Endothelial cell of umbilical vein (primary cell): ENCODE measurements at regions not wholly inside any gene's neighbourhood (a gene's known extent, or its start where the extent isn't known, plus 50 kb on each side); places are given as distances from the start of the nearest gene placed in this dataset.

Experiments used
- BruUV-seq: library from RNA; stranded (reverse); fragments of 400-500 nt; replicated peaks from 2 replicates; lab custom pipeline; 2021; lab: Mats Ljungman, UMichigan
- CTCF ChIA-PET: fragments of 300-600, 350-600 bp; sonication (Branson Sonifier 250); formaldehyde crosslinking; loops from one replicate; lab custom pipeline; 2021; ENCODE audit warnings: antibody characterized with exemption, inconsistent platforms; lab: Charles Lee
- POLR2A ChIA-PET: fragments of 300-600, 350-600 bp; sonication (Branson Sonifier 250); formaldehyde crosslinking; loops from one replicate; lab custom pipeline; 2021; ENCODE audit warnings: antibody characterized with exemption, inconsistent platforms; lab: Charles Lee
- DNase-seq: peaks from one replicate; pipeline ENCODE4 v3.0.0-alpha.2; 2011; ENCODE audit warnings: low read depth, low spot score
- FAIRE-seq: peaks from 2 replicates; lab custom pipeline; 2011; peaks lifted over from hg19 to GRCh38; lab: Jason Lieb, UNC
- H2AFZ ChIP-seq: 2 replicates; pipeline ENCODE4 v1.6.0; 2012; ENCODE audit warnings: low read depth, low read length, control low read depth, inconsistent platforms
- H3K27ac ChIP-seq: 2 replicates; pipeline ENCODE4 v1.5.1; 2011; ENCODE audit warnings: low read depth, mild to moderate bottlenecking, control low read depth, low read length, moderate library complexity; ENCODE audit not compliant: insufficient read depth
- H3K27me3 ChIP-seq, 2 experiments: 2 replicates each; pipeline versions ENCODE4 v1.6.0 to v1.6.1; 2011; ENCODE audit warnings: low read length in 2 of 2, mixed read lengths in 1 of 2; ENCODE audit not compliant: control insufficient read depth in 2 of 2, insufficient read depth in 2 of 2
- H3K36me3 ChIP-seq, 2 experiments: 2 replicates in 1 of 2; 3 replicates in 1 of 2; pipeline ENCODE4 v1.5.1; 2011; ENCODE audit warnings: low read length in 2 of 2, mild to moderate bottlenecking in 1 of 2, moderate library complexity in 1 of 2; ENCODE audit not compliant: control insufficient read depth in 2 of 2, insufficient read depth in 2 of 2; ENCODE audit errors: extremely low read depth in 1 of 2
- H3K4me1 ChIP-seq: 3 replicates; pipeline ENCODE4 v1.5.1; 2011; ENCODE audit warnings: mild to moderate bottlenecking, low read length; ENCODE audit not compliant: control insufficient read depth, insufficient read depth; ENCODE audit errors: extremely low read depth
- H3K4me2 ChIP-seq: 2 replicates; pipeline ENCODE4 v1.6.1; 2011; ENCODE audit warnings: low read length, control low read depth, mixed read lengths; ENCODE audit not compliant: insufficient read depth
- H3K4me3 ChIP-seq, 3 experiments: fragments of 200-600 bp in 1 of 3; sonication (generic), shearing (Covaris generic) in 1 of 3; replicated peaks in 1 of 3; 2 replicates each; pipeline ENCODE4 v1.5.1; 2011 to 2016; ENCODE audit warnings: control low read depth in 3 of 3, low read length in 3 of 3, mild to moderate bottlenecking in 2 of 3, inconsistent platforms in 1 of 3, low read depth in 1 of 3, moderate library complexity in 1 of 3; ENCODE audit not compliant: insufficient read depth in 1 of 3
- H3K79me2 ChIP-seq: 2 replicates; pipeline ENCODE4 v1.6.0; 2012; ENCODE audit warnings: low read length, inconsistent platforms; ENCODE audit not compliant: control insufficient read depth, insufficient read depth
- H3K9ac ChIP-seq: replicated peaks from 2 replicates; pipeline ENCODE3; 2011; ENCODE audit warnings: low read length, control low read depth; ENCODE audit not compliant: insufficient read depth; ENCODE audit errors: extremely low read depth
- H3K9me1 ChIP-seq: replicated peaks from 3 replicates; pipeline ENCODE4 v1.6.0; 2011; ENCODE audit warnings: mild to moderate bottlenecking, low read length; ENCODE audit not compliant: control insufficient read depth, insufficient read depth; ENCODE audit errors: extremely low read depth
- H3K9me3 ChIP-seq: replicated peaks from 2 replicates; pipeline ENCODE4 v1.5.1; 2012; ENCODE audit warnings: low read length, inconsistent platforms; ENCODE audit not compliant: control insufficient read depth, insufficient read depth
- H4K20me1 ChIP-seq: replicated peaks from 2 replicates; pipeline ENCODE3; 2011; ENCODE audit warnings: mild to moderate bottlenecking, low read length; ENCODE audit not compliant: control insufficient read depth, insufficient read depth; ENCODE audit errors: extremely low read depth
- EZH2 ChIP-seq: IDR thresholded peaks from 2 replicates; pipeline ENCODE4 v1.6.1; 2012; ENCODE audit warnings: borderline replicate concordance, low read depth, mild to moderate bottlenecking, moderate library complexity, low read length, inconsistent platforms; ENCODE audit not compliant: severe bottlenecking
- FOS ChIP-seq: IDR thresholded peaks from 2 replicates; pipeline ENCODE4 v1.6.1; 2011; ENCODE audit warnings: mild to moderate bottlenecking, low read length, moderate library complexity, borderline replicate concordance; ENCODE audit not compliant: insufficient read depth
- GATA2 ChIP-seq: IDR thresholded peaks from 2 replicates; pipeline ENCODE4 v1.7.0; 2011; ENCODE audit warnings: low read depth, mild to moderate bottlenecking, moderate library complexity, mixed read lengths, low read length; ENCODE audit not compliant: insufficient read length, insufficient read depth
- JUN ChIP-seq: IDR thresholded peaks from 2 replicates; pipeline ENCODE4 v1.6.1; 2011; ENCODE audit warnings: borderline replicate concordance, low read depth; ENCODE audit not compliant: insufficient read length, insufficient read depth
- MYC ChIP-seq: IDR thresholded peaks from one replicate; pipeline ENCODE4 v1.6.1; 2011; ENCODE audit warnings: mild to moderate bottlenecking, low read depth, low read length
- POLR2A ChIP-seq: IDR thresholded peaks from 2 replicates; pipeline ENCODE4 v1.6.1; 2012; ENCODE audit warnings: low read depth, mild to moderate bottlenecking, control low read depth, low read length
- POLR2AphosphoS5 ChIP-seq: IDR thresholded peaks from 2 replicates; pipeline ENCODE4 v1.6.1; 2012; ENCODE audit warnings: low read depth, mild to moderate bottlenecking, control low read depth, low read length, moderate library complexity; ENCODE audit not compliant: insufficient read depth
- dilution Hi-C: fragments of 300-500 bp; cut with MboI; formaldehyde crosslinking; loops from one replicate; pipeline ENCODE4 v1.15.0; 2019; ENCODE audit warnings: low sequenced_read_pairs; ENCODE audit not compliant: extremely low pct_ligation_motif_present
- intact Hi-C: fragments of 100-400 bp; cut with micrococcal nuclease; formaldehyde crosslinking; loops from one replicate; pipeline ENCODE4 v1.10.0; 2022
- TF ChIP-seq, protein P1 (sequence below): IDR thresholded peaks from 2 replicates; pipeline ENCODE4 v1.6.1; 2011; ENCODE audit not compliant: insufficient read depth, insufficient read length
- TF ChIP-seq, protein P2 (sequence below), 2 donors: IDR thresholded peaks; 1 replicate in 1 of 2; 2 replicates in 1 of 2; pipeline ENCODE4 v1.5.1; 2011; ENCODE audit warnings: low read length in 2 of 2, mild to moderate bottlenecking in 2 of 2, moderate library complexity in 2 of 2, control low read depth in 1 of 2, inconsistent platforms in 1 of 2, low read depth in 1 of 2; ENCODE audit not compliant: insufficient read depth in 1 of 2; ENCODE audit errors: extremely low read depth in 1 of 2

DNA sequence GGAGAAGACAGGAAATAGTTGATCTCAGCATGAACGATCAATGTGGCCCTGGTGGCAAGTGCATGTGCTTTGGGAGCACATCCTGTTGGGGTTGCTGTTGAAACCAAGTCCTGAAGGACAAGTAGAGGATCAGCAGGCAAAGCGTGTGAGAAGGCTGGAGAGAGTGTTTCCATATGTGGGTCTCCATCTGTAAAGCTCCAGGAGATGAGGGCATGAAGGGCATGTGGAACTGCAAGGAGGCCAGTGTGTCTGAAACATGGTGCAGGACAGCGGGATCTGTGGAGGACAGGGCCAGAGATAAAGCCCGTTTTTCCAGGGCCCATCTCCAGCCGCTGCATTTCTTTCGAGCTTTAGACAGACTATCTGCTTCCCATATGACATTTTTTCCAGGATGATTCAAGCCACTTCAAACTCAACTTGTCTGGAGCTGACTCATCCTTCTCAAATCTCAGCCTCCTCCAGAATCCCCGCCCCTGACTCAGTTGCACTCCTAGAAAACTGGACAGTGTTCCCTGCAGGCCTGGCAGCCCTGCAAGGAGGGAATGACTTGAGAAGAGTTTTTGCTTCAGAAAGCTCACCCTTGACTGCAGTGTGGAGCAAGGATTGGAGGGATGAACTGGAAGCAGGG lies 226.1 kb downstream of the VAPA start:
- Histone ChIP-seq H3K79me2 (no peaks in the 10 kb centered on the region), H3K27me3 (no peaks in the 10 kb centered on the region), H4K20me1 (no peaks in the 10 kb centered on the region), H3K4me1 (peaks cover 9% of the 10 kb centered on the region), H3K4me2 (no peak overlapping the region), H3K36me3 (no peaks in the 10 kb centered on the region), H3K4me3 (no peak overlapping the region), H3K9me1 (no peaks in the 10 kb centered on the region), H2AFZ (no peak overlapping the region), H3K9ac (no peak overlapping the region), H3K27ac (no peak overlapping the region), H3K9me3 (no peaks in the 10 kb centered on the region)
- dilution Hi-C loops (no loop called here), intact Hi-C loops (no loop called here)
- TF ChIP-seq MYC (no peak), FOS (no peak), POLR2A (no peak), GATA2 (no peak), EZH2 (no peak), JUN (no peak), POLR2AphosphoS5 (no peak)
- TF ChIP-seq, protein P1, sequence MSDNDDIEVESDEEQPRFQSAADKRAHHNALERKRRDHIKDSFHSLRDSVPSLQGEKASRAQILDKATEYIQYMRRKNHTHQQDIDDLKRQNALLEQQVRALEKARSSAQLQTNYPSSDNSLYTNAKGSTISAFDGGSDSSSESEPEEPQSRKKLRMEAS = no peak
- TF ChIP-seq, protein P2, sequence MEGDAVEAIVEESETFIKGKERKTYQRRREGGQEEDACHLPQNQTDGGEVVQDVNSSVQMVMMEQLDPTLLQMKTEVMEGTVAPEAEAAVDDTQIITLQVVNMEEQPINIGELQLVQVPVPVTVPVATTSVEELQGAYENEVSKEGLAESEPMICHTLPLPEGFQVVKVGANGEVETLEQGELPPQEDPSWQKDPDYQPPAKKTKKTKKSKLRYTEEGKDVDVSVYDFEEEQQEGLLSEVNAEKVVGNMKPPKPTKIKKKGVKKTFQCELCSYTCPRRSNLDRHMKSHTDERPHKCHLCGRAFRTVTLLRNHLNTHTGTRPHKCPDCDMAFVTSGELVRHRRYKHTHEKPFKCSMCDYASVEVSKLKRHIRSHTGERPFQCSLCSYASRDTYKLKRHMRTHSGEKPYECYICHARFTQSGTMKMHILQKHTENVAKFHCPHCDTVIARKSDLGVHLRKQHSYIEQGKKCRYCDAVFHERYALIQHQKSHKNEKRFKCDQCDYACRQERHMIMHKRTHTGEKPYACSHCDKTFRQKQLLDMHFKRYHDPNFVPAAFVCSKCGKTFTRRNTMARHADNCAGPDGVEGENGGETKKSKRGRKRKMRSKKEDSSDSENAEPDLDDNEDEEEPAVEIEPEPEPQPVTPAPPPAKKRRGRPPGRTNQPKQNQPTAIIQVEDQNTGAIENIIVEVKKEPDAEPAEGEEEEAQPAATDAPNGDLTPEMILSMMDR (IDR thresholded peaks at IDR 0.05; ENCODE audit: extremely low read depth in 1 of 2, insufficient read depth in 1 of 2, low read depth in 1 of 2, low read length in 2 of 2) = no peak
- BruUV-seq = no TSS peak
- ChIA-PET CTCF (interaction anchor here (1.0 kb wide), 1 partner anchor 20 kb away, joined by 3 read pairs; no protein-coding TSS in a partner anchor), POLR2A (no interaction called here)
- FAIRE-seq (no peak), DNase-seq (no peak)
